ENCODE measurements at regions not wholly inside any gene's neighbourhood (a gene's known extent, or its start where the extent isn't known, plus 50 kb on each side); places are given as distances from the start of the nearest gene placed in this dataset.

GRCh38 chr10:133019191-133019590 is 68.5 kb upstream of the ADGRA1 start:
- DNase-seq: no peak
- no peaks in the 10 kb centered on the region for H3K4me1 ChIP-seq
- no peaks in the 10 kb centered on the region for H3K27me3 ChIP-seq
- H3K27ac ChIP-seq: no peak overlapping the region
- H3K4me3 ChIP-seq: no peak overlapping the region
- H3K9me3 ChIP-seq: no peaks in the 10 kb centered on the region
- H3K36me3 ChIP-seq: no peaks in the 10 kb centered on the region
- TF ChIP-seq POLR2A (IDR thresholded peaks at IDR 0.05): no peak
- TF ChIP-seq CTCF (IDR thresholded peaks at IDR 0.05): no peak

- Histone ChIP-seq H3K4me3 (no peak overlapping the region), H3K4me1 (no peaks in the 10 kb centered on the region), H3K27me3 (no peaks in the 10 kb centered on the region), H3K9me3 (no peaks in the 10 kb centered on the region), H3K27ac (no peak overlapping the region), H3K36me3 (no peaks in the 10 kb centered on the region)
- TF ChIP-seq CTCF (IDR thresholded peaks at IDR 0.05): no peak
- no peak for TF ChIP-seq POLR2A (IDR thresholded peaks at IDR 0.05)
- no peak for DNase-seq
Observed at GRCh38 chr10:133018491-133018890, 69.2 kb upstream of the ADGRA1 start.

GRCh38 chr10:133017203-133017601 is 70.5 kb upstream of the ADGRA1 start:
- Histone ChIP-seq H3K4me3 (no peak overlapping the region), H3K9me3 (no peaks in the 10 kb centered on the region), H3K27ac (no peak overlapping the region), H3K36me3 (no peaks in the 10 kb centered on the region), H3K4me1 (no peaks in the 10 kb centered on the region), H3K27me3 (no peaks in the 10 kb centered on the region)
- DNase-seq: no peak
- TF ChIP-seq POLR2A (IDR thresholded peaks at IDR 0.05) (no peak), CTCF (IDR thresholded peaks at IDR 0.05) (no peak)

- no peaks in the 10 kb centered on the region for H3K36me3 ChIP-seq
- no peak overlapping the region for H3K4me3 ChIP-seq
- H3K9me3 ChIP-seq: no peaks in the 10 kb centered on the region
- H3K4me1 ChIP-seq: no peaks in the 10 kb centered on the region
- no peak for TF ChIP-seq POLR2A (IDR thresholded peaks at IDR 0.05)
- TF ChIP-seq CTCF (IDR thresholded peaks at IDR 0.05): no peak
- no peaks in the 10 kb centered on the region for H3K27me3 ChIP-seq
- no peak for DNase-seq
- no peak overlapping the region for H3K27ac ChIP-seq
Observed at GRCh38 chr10:133016493-133017202, 71.1 kb upstream of the ADGRA1 start.

- no peak for TF ChIP-seq POLR2A (IDR thresholded peaks at IDR 0.05)
- TF ChIP-seq CTCF (IDR thresholded peaks at IDR 0.05): no peak
- Histone ChIP-seq H3K4me3 (no peak overlapping the region), H3K4me1 (no peaks in the 10 kb centered on the region), H3K9me3 (no peaks in the 10 kb centered on the region), H3K36me3 (no peaks in the 10 kb centered on the region), H3K27ac (no peak overlapping the region), H3K27me3 (no peaks in the 10 kb centered on the region)
- DNase-seq: no peak
Observed at GRCh38 chr10:133015816-133016462, 71.8 kb upstream of the ADGRA1 start.

All from Peyer's patch (tissue), 4 donors.